ENCODE measurements at regions not wholly inside any gene's neighbourhood (a gene's known extent, or its start where the extent isn't known, plus 50 kb on each side); places are given as distances from the start of the nearest gene placed in this dataset.

- H3K27me3 ChIP-seq (ENCODE audit: insufficient read depth): no peaks in the 10 kb centered on the region
- H3K36me3 ChIP-seq (ENCODE audit: insufficient read depth): no peaks in the 10 kb centered on the region
- Mint-ChIP-seq H3K4me1 (peaks cover 6% of the 10 kb centered on the region; the same call in 2 of the 3 replicates), H3K27me3 (ENCODE audit: insufficient read depth, low read depth, poor library complexity) (no peaks in the 10 kb centered on the region), H3K9me3 (peaks cover 10% of the 10 kb centered on the region; the same call in 2 of the 3 replicates), H3K4me3 (no peak overlapping the region), H3K27ac (no peak overlapping the region), H3K36me3 (ENCODE audit: low read depth) (peaks cover 4% of the 10 kb centered on the region; the same call in 2 of the 3 replicates)
- no peak overlapping the region for H3K4me2 ChIP-seq
- H2AFZ ChIP-seq: peak overlapping the region; percentile 56; the same call in 1 of the 2 replicates
- no peak for DNase-seq (ENCODE audit: low spot score)
- H3K4me3 ChIP-seq: no peak overlapping the region
- H3K27ac ChIP-seq (ENCODE audit: low read depth): no peak overlapping the region
- H4K20me1 ChIP-seq (replicated peaks; ENCODE audit: insufficient read depth): no peaks in the 10 kb centered on the region
- H3K4me1 ChIP-seq (ENCODE audit: insufficient read depth): peaks cover 5% of the 10 kb centered on the region; the same call in 1 of the 2 replicates
- TF ChIP-seq REST (IDR thresholded peaks at IDR 0.05; ENCODE audit: unreplicated experiment) (no peak), CREB1 (CRISPR knock-in tag; IDR thresholded peaks at IDR 0.05; ENCODE audit: low read depth) (no peak), CTCF (conservative IDR thresholded peaks at IDR 0.05; ENCODE audit: low read depth in 2 of 2) (no peak), ETS1 (IDR thresholded peaks at IDR 0.05) (no peak), POLR2AphosphoS5 (IDR thresholded peaks at IDR 0.05; ENCODE audit: low read depth) (no peak), JUNB (IDR thresholded peaks at IDR 0.05; ENCODE audit: unreplicated experiment) (no peak), ZNF114 (CRISPR knock-in tag; IDR thresholded peaks at IDR 0.05) (no peak), NANOG (IDR thresholded peaks at IDR 0.05; ENCODE audit: borderline replicate concordance) (no peak), EZH2 (IDR thresholded peaks at IDR 0.05; ENCODE audit: low read depth, unreplicated experiment) (no peak), STAT1 (IDR thresholded peaks at IDR 0.05; ENCODE audit: unreplicated experiment) (no peak), EZH2phosphoT487 (IDR thresholded peaks at IDR 0.05; ENCODE audit: unreplicated experiment) (no peak), ZNF331 (CRISPR knock-in tag; IDR thresholded peaks at IDR 0.05; ENCODE audit: low read depth) (no peak), ZNF462 (CRISPR knock-in tag; IDR thresholded peaks at IDR 0.05) (no peak)
- no peaks in the 10 kb centered on the region for H3K79me2 ChIP-seq (replicated peaks; ENCODE audit: insufficient read depth)
- no peak for ATAC-seq
- H3F3A ChIP-seq (replicated peaks; ENCODE audit: low read depth): no peaks in the 10 kb centered on the region
- peaks cover 6% of the 10 kb centered on the region; the same call in 1 of the 2 replicates for H3K9me2 ChIP-seq (ENCODE audit: insufficient read depth)
Observed at GRCh38 chr18:10047237-10047636, 133.4 kb downstream of the VAPA start.
